Muscle of back (tissue), 3 donors: ENCODE measurements at regions not wholly inside any gene's neighbourhood (a gene's known extent, or its start where the extent isn't known, plus 50 kb on each side); places are given as distances from the start of the nearest gene placed in this dataset.
"Not testable (repeated sequence)": the region's sequence is repeated elsewhere in the genome, so short reads cannot be mapped to it uniquely, and the experiment has no call there.

Source experiments
- DNase-seq, 3 donors: peaks; one replicate each; pipeline versions ENCODE4 v3.0.0 to v3.0.0-alpha.2; 2013

GRCh38 chr1:100628631-100629081 is 90.7 kb downstream of the GPR88 start:
- DNase-seq = no peak

GRCh38 chr1:100629391-100629790 is 90.2 kb upstream of the VCAM1 start:
- DNase-seq = no peak

- DNase-seq = peak in 1 of 3 donors; percentile 90
These were observed 88.5 kb upstream of the VCAM1 start for GRCh38 chr1:100631015-100631551.

- DNase-seq = no peak
These were observed 76.7 kb upstream of the VCAM1 start for GRCh38 chr1:100642826-100643225.

GRCh38 chr1:100643471-100644196 is 75.9 kb upstream of the VCAM1 start:
- DNase-seq = peak in 1 of 3 donors; percentile 70

- peak in 1 of 3 donors; percentile 50 for DNase-seq
These were observed 73.5 kb upstream of the VCAM1 start for GRCh38 chr1:100646001-100646400.

GRCh38 chr1:100649146-100649545 is 70.4 kb upstream of the VCAM1 start:
- no peak for DNase-seq

- DNase-seq = no peak
These were observed 61.4 kb upstream of the VCAM1 start for GRCh38 chr1:100657876-100658715.

- no peak for DNase-seq
These were observed 60.9 kb upstream of the VCAM1 start for GRCh38 chr1:100658716-100659026.

- DNase-seq = no peak
These were observed 58.4 kb upstream of the VCAM1 start for GRCh38 chr1:100661176-100661575.

GRCh38 chr1:100668494-100668893 is 51.0 kb upstream of the VCAM1 start:
- DNase-seq = not testable (repeated sequence)
